Upper lobe of left lung (tissue), 4 donors: ENCODE measurements at regions not wholly inside any gene's neighbourhood (a gene's known extent, or its start where the extent isn't known, plus 50 kb on each side); places are given as distances from the start of the nearest gene placed in this dataset.

ENCODE experiments used
- EP300 ChIP-seq, 4 donors: sonication (generic); formaldehyde crosslinking; IDR thresholded peaks; one replicate each; pipeline ENCODE4 v1.5.1; 2017; ENCODE audit warnings: antibody characterized with exemption in 4 of 4, control low read depth in 2 of 4
- POLR2A ChIP-seq, 4 donors: fragments of 450-650 bp; IDR thresholded peaks; one replicate each; pipeline ENCODE4 v1.5.1; 2016 to 2017; ENCODE audit warnings: antibody characterized with exemption in 4 of 4, mild to moderate bottlenecking in 2 of 4
- POLR2AphosphoS5 ChIP-seq, 2 donors: sonication (generic); formaldehyde crosslinking; IDR thresholded peaks; one replicate each; pipeline ENCODE4 v1.5.1; 2017; ENCODE audit warnings: antibody characterized with exemption in 2 of 2
- TF ChIP-seq, protein P1 (sequence below), 6 experiments: fragments of 450-650 bp in 4 of 6; fragments of 200-600 bp in 2 of 6; sonication (generic) in 2 of 6; IDR thresholded peaks; one replicate each; pipeline ENCODE4 v1.5.1; 2016 to 2019; ENCODE audit warnings: antibody characterized with exemption in 6 of 6

DNA sequence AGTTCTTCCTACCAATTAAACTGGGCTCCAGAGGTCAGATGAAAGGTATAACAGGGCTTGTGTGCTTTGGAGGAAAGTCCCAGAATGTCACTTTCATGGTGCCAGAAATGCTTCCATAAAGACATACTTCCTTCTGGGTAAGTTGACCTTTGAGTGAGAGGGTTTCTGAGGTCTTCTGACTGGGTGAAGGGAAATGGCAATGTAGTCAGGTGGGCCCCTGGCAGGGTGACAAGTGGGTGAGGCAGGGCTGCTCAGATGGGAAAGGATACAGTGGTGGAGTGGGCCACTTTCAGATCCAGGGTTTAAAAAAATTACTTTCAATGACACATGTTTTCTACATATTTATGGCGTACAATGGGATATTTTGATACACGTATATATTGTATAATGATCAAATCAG, 136.5 kb upstream of the PITX1 start:
- TF ChIP-seq, protein P1, sequence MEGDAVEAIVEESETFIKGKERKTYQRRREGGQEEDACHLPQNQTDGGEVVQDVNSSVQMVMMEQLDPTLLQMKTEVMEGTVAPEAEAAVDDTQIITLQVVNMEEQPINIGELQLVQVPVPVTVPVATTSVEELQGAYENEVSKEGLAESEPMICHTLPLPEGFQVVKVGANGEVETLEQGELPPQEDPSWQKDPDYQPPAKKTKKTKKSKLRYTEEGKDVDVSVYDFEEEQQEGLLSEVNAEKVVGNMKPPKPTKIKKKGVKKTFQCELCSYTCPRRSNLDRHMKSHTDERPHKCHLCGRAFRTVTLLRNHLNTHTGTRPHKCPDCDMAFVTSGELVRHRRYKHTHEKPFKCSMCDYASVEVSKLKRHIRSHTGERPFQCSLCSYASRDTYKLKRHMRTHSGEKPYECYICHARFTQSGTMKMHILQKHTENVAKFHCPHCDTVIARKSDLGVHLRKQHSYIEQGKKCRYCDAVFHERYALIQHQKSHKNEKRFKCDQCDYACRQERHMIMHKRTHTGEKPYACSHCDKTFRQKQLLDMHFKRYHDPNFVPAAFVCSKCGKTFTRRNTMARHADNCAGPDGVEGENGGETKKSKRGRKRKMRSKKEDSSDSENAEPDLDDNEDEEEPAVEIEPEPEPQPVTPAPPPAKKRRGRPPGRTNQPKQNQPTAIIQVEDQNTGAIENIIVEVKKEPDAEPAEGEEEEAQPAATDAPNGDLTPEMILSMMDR (IDR thresholded peaks at IDR 0.05), result no peak
- TF ChIP-seq POLR2A (IDR thresholded peaks at IDR 0.05) (no peak), POLR2AphosphoS5 (IDR thresholded peaks at IDR 0.05) (no peak), EP300 (IDR thresholded peaks at IDR 0.05) (no peak)
